ENCODE measurements at regions not wholly inside any gene's neighbourhood (a gene's known extent, or its start where the extent isn't known, plus 50 kb on each side); places are given as distances from the start of the nearest gene placed in this dataset.

GRCh38 chr13:63999614-64000305 lies 2584.1 kb upstream of the PCDH20 start:
- Histone ChIP-seq H3K79me2 (ENCODE audit: insufficient read depth, low read length) (no peaks in the 10 kb centered on the region), H3K4me2 (ENCODE audit: low read depth, low read length) (no peak overlapping the region), H3K4me1 (ENCODE audit: insufficient read depth, low read length) (no peaks in the 10 kb centered on the region), H3K27ac (ENCODE audit: extremely low read length, insufficient read depth, low read length) (no peak overlapping the region), H2AFZ (ENCODE audit: low read length) (no peak overlapping the region), H4K20me1 (ENCODE audit: insufficient read depth, low read length) (no peaks in the 10 kb centered on the region), H3K4me3 (replicated peaks in 1 of 3; ENCODE audit: insufficient read depth in 1 of 3, low read depth in 2 of 3, low read length in 3 of 3) (no peak overlapping the region), H3K27me3 (ENCODE audit: control insufficient read depth in 1 of 2, insufficient read depth in 2 of 2, low read length in 2 of 2) (no peaks in the 10 kb centered on the region), H3K36me3 (replicated peaks in 1 of 2; ENCODE audit: control insufficient read depth in 1 of 2, insufficient read depth in 2 of 2, low read length in 2 of 2) (no peaks in the 10 kb centered on the region), H3K9me3 (ENCODE audit: low read length) (no peaks in the 10 kb centered on the region), H3K9ac (ENCODE audit: insufficient read depth, low read depth, low read length) (no peak overlapping the region)
- FAIRE-seq (no peak), ATAC-seq (no peak), DNase-seq (ENCODE audit: low spot score) (no peak)
- intact Hi-C loops (cut with micrococcal nuclease; ENCODE audit: unreplicated experiment) = no loop called here
- BruUV-seq (replicated peaks) = no TSS peak
- ChIA-PET POLR2A (no interaction called here), CTCF (ENCODE audit: low intra/inter-chr PET ratio, low total read pairs) (no interaction called here)
- in situ Hi-C loops (cut with HindIII; ENCODE audit: extremely low pct_ligation_motif_present, low pct_unique_long_range_greater_than_20kb) = no loop called here
- TF ChIP-seq MEIS1 (CRISPR knock-in tag; IDR thresholded peaks at IDR 0.05; ENCODE audit: borderline replicate concordance) (no peak), ZNF841 (CRISPR knock-in tag; IDR thresholded peaks at IDR 0.05; ENCODE audit: borderline replicate concordance) (no peak), ZFP36L2 (CRISPR knock-in tag; IDR thresholded peaks at IDR 0.05) (no peak), HNRNPK (IDR thresholded peaks at IDR 0.05; ENCODE audit: low read depth, low read length, poor library complexity, severe bottlenecking) (peak; percentile 92)
- 97% methylated on average over 3 of the region's 3 CpGs for WGBS (ENCODE audit: low lambda C conversion rate)

- intact Hi-C loops (cut with micrococcal nuclease; ENCODE audit: unreplicated experiment) = no loop called here
- no peak for DNase-seq (ENCODE audit: low spot score)
- TF ChIP-seq ADNP (CRISPR knock-in tag; IDR thresholded peaks at IDR 0.05) (no peak), ZNF800 (CRISPR knock-in tag; IDR thresholded peaks at IDR 0.05) (no peak), TBP (CRISPR knock-in tag; IDR thresholded peaks at IDR 0.05) (no peak), NR2F1 (CRISPR knock-in tag; IDR thresholded peaks at IDR 0.05) (no peak), SKI (IDR thresholded peaks at IDR 0.05; ENCODE audit: partially characterized antibody) (no peak), ATF3 (CRISPR knock-in tag; IDR thresholded peaks at IDR 0.05) (no peak), ZNF460 (CRISPR knock-in tag; IDR thresholded peaks at IDR 0.05; ENCODE audit: borderline replicate concordance) (no peak), REST (IDR thresholded peaks at IDR 0.05; ENCODE audit: borderline replicate concordance in 1 of 2, low read depth in 1 of 2, low read length in 2 of 2) (no peak), ZNF326 (CRISPR knock-in tag; IDR thresholded peaks at IDR 0.05; ENCODE audit: borderline replicate concordance) (no peak)
Measured at GRCh38 chr13:63983366-63983765, 2567.7 kb upstream of the PCDH20 start.

More at GRCh38 chr13:63983366-63983765, 2567.7 kb upstream of the PCDH20 start:
- in situ Hi-C loops (cut with HindIII; ENCODE audit: extremely low pct_ligation_motif_present, low pct_unique_long_range_greater_than_20kb) = no loop called here
- WGBS (ENCODE audit: low lambda C conversion rate) = 81% methylated on average over 1 of the region's 1 CpG
- Histone ChIP-seq H3K4me3 (replicated peaks in 1 of 3; ENCODE audit: insufficient read depth in 1 of 3, low read depth in 2 of 3, low read length in 3 of 3) (no peak overlapping the region), H3K27ac (ENCODE audit: extremely low read length, insufficient read depth, low read length) (no peak overlapping the region), H3K36me3 (replicated peaks in 1 of 2; ENCODE audit: control insufficient read depth in 1 of 2, insufficient read depth in 2 of 2, low read length in 2 of 2) (no peaks in the 10 kb centered on the region), H3K4me2 (ENCODE audit: low read depth, low read length) (no peak overlapping the region), H3K79me2 (ENCODE audit: insufficient read depth, low read length) (no peaks in the 10 kb centered on the region), H3K9ac (ENCODE audit: insufficient read depth, low read depth, low read length) (no peak overlapping the region), H3K4me1 (ENCODE audit: insufficient read depth, low read length) (0 out of 2 replicates have a peak, but pooled peaks cover 7% of the 10 kb centered on the region), H4K20me1 (ENCODE audit: insufficient read depth, low read length) (no peaks in the 10 kb centered on the region), H3K27me3 (ENCODE audit: control insufficient read depth in 1 of 2, insufficient read depth in 2 of 2, low read length in 2 of 2) (no peaks in the 10 kb centered on the region), H3K9me3 (ENCODE audit: low read length) (no peaks in the 10 kb centered on the region), H2AFZ (ENCODE audit: low read length) (no peak overlapping the region)
- no TSS peak for BruUV-seq (replicated peaks)
- no peak for FAIRE-seq
- POLR2A ChIA-PET = no interaction called here
- CTCF ChIA-PET (ENCODE audit: low intra/inter-chr PET ratio, low total read pairs) = no interaction called here
- ATAC-seq = no peak
